PC-9 (cell line): ENCODE measurements at regions not wholly inside any gene's neighbourhood (a gene's known extent, or its start where the extent isn't known, plus 50 kb on each side); places are given as distances from the start of the nearest gene placed in this dataset.

Experiments used
- BruUV-seq: library from RNA; stranded (reverse); fragments of 400-500 nt; replicated peaks from 2 replicates; lab custom pipeline; 2021; lab: Mats Ljungman, UMichigan
- CTCF ChIA-PET: fragments of 300-600 bp; sonication (Branson Sonifier 250); formaldehyde crosslinking; loops from one replicate; lab custom pipeline; 2022; ENCODE audit warnings: antibody characterized with exemption; lab: Charles Lee
- POLR2A ChIA-PET: fragments of 300-600 bp; sonication (Branson Sonifier 250); formaldehyde crosslinking; loops from one replicate; lab custom pipeline; 2022; ENCODE audit warnings: antibody characterized with exemption; ENCODE audit not compliant: unreplicated experiment; lab: Charles Lee
- DNase-seq, 2 experiments: peaks; one replicate each; pipeline versions ENCODE4 v3.0.0 to v3.0.0-alpha.2; 2015 to 2022; ENCODE audit warnings: mixed read lengths in 1 of 2
- H2AFZ ChIP-seq: fragments of 200-600 bp; sonication (generic); 2 replicates; pipeline ENCODE4 v1.8.1; 2017; ENCODE audit warnings: antibody characterized with exemption
- H3F3A ChIP-seq: fragments of 200-600 bp; sonication (generic); 2 replicates; pipeline ENCODE4 v1.8.1; 2017; ENCODE audit warnings: antibody characterized with exemption, mild to moderate bottlenecking, low read depth; ENCODE audit not compliant: insufficient read depth
- H3K27ac ChIP-seq: fragments of 200-600 bp; sonication (generic); 2 replicates; pipeline ENCODE4 v1.6.1; 2016; ENCODE audit warnings: mixed run types
- H3K27me3 ChIP-seq: fragments of 200-600 bp; sonication (generic); 2 replicates; pipeline ENCODE4 v1.6.1; 2016; ENCODE audit warnings: low read depth, mixed run types; ENCODE audit not compliant: insufficient read depth
- H3K36me3 ChIP-seq: fragments of 200-600 bp; sonication (generic); 2 replicates; pipeline ENCODE4 v1.6.1; 2016; ENCODE audit warnings: low read depth, mixed run types
- H3K4me1 ChIP-seq: fragments of 200-600 bp; sonication (generic); replicated peaks from 2 replicates; pipeline ENCODE4 v1.6.1; 2016; ENCODE audit warnings: mixed run types; ENCODE audit not compliant: insufficient read depth
- H3K4me2 ChIP-seq: fragments of 200-600 bp; sonication (generic); 2 replicates; pipeline ENCODE4 v1.6.1; 2017; ENCODE audit warnings: mixed run types
- H3K4me3 ChIP-seq: fragments of 200-600 bp; sonication (generic); 2 replicates; pipeline ENCODE4 v1.6.1; 2016; ENCODE audit warnings: mixed run types
- H3K79me2 ChIP-seq: fragments of 200-600 bp; sonication (generic); 2 replicates; pipeline ENCODE4 v1.6.1; 2017; ENCODE audit warnings: low read depth, mixed run types
- H3K9me2 ChIP-seq: fragments of 200-600 bp; sonication (generic); 2 replicates; pipeline ENCODE4 v1.8.1; 2017; ENCODE audit warnings: mild to moderate bottlenecking; ENCODE audit not compliant: insufficient read depth
- H3K9me3 ChIP-seq: fragments of 200-600 bp; sonication (generic); 2 replicates; pipeline ENCODE4 v1.8.1; 2016; ENCODE audit warnings: low read depth; ENCODE audit not compliant: insufficient read depth
- H4K20me1 ChIP-seq: fragments of 200-600 bp; sonication (generic); 2 replicates; pipeline ENCODE4 v1.8.1; 2017; ENCODE audit not compliant: insufficient read depth
- EZH2 ChIP-seq: fragments of 200-600 bp; sonication (generic); IDR thresholded peaks from 2 replicates; pipeline ENCODE4 v1.8.0; 2017; ENCODE audit warnings: antibody characterized with exemption, low read depth
- intact Hi-C: fragments of 100-400 bp; cut with micrococcal nuclease; formaldehyde crosslinking; loops from one replicate; pipeline ENCODE4 v1.10.0; 2022; ENCODE audit not compliant: unreplicated experiment
- TF ChIP-seq, protein P1 (sequence below): fragments of 200-600 bp; sonication (generic); conservative IDR thresholded peaks from 2 replicates; pipeline ENCODE4 v1.6.1; 2017; ENCODE audit warnings: mixed run types, antibody characterized with exemption, mild to moderate bottlenecking, moderate library complexity

DNA sequence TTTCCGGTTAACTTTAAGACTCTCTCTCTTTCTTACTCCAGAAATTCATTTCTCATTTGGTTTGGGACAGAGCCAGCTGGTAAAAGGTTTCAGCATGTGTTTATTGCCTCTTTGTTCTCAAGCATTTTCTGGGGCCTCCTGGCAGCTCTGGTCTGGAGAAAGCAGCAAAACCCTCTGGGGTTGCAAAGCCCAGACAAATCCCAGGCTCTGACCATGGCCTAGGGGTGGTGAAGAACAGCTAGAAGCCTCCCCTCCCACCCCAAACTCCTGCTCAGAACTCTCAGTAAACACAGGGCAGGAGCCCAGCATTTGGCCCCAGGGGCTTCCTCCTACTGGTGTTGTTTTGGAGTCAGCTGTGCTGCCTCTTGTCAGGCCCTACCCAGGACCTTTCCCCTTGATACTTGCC is 124.2 kb upstream of the SERP2 start:
- Histone ChIP-seq H3K27me3 (no peaks in the 10 kb centered on the region), H3K9me2 (no peaks in the 10 kb centered on the region), H3K4me3 (no peak overlapping the region), H3K36me3 (no peaks in the 10 kb centered on the region), H3K4me2 (peak overlapping the region; percentile 54), H4K20me1 (no peaks in the 10 kb centered on the region), H3K79me2 (no peaks in the 10 kb centered on the region), H3K27ac (peak overlapping the region; percentile 51), H3F3A (no peaks in the 10 kb centered on the region), H3K9me3 (no peaks in the 10 kb centered on the region), H3K4me1 (peaks cover 15% of the 10 kb centered on the region), H2AFZ (0 out of 2 replicates have a peak overlapping the region, but pooled peaks have one; percentile 55)
- intact Hi-C loops = loop anchor here (10.0 kb wide), 1 partner anchor 725 kb away; no protein-coding TSS in a partner anchor
- TF ChIP-seq EZH2 = no peak
- TF ChIP-seq, protein P1, sequence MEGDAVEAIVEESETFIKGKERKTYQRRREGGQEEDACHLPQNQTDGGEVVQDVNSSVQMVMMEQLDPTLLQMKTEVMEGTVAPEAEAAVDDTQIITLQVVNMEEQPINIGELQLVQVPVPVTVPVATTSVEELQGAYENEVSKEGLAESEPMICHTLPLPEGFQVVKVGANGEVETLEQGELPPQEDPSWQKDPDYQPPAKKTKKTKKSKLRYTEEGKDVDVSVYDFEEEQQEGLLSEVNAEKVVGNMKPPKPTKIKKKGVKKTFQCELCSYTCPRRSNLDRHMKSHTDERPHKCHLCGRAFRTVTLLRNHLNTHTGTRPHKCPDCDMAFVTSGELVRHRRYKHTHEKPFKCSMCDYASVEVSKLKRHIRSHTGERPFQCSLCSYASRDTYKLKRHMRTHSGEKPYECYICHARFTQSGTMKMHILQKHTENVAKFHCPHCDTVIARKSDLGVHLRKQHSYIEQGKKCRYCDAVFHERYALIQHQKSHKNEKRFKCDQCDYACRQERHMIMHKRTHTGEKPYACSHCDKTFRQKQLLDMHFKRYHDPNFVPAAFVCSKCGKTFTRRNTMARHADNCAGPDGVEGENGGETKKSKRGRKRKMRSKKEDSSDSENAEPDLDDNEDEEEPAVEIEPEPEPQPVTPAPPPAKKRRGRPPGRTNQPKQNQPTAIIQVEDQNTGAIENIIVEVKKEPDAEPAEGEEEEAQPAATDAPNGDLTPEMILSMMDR = no peak
- peak in 1 of 2 experiments; percentile 54 for DNase-seq
- no TSS peak for BruUV-seq
- CTCF ChIA-PET = no interaction called here
- POLR2A ChIA-PET = interaction anchor here (0.7 to 0.8 kb wide), 2 partner anchors 154 to 187 kb away, joined by 4 to 9 read pairs; no protein-coding TSS in a partner anchor

GRCh38 chr13:44252938-44253337 is 120.7 kb upstream of the SERP2 start:
- H3K27ac ChIP-seq = no peak overlapping the region
- intact Hi-C loops = no loop called here
- TF ChIP-seq EZH2 = no peak
- TF ChIP-seq, protein P1 = no peak
- H3K27me3 ChIP-seq = no peaks in the 10 kb centered on the region
- no peak overlapping the region for H3K4me2 ChIP-seq
- no peak for DNase-seq
- no peaks in the 10 kb centered on the region for H4K20me1 ChIP-seq
- no peaks in the 10 kb centered on the region for H3K79me2 ChIP-seq
- no peaks in the 10 kb centered on the region for H3K36me3 ChIP-seq
- peaks cover 15% of the 10 kb centered on the region for H3K4me1 ChIP-seq
- no peak overlapping the region for H2AFZ ChIP-seq
- no peak overlapping the region for H3K4me3 ChIP-seq
- no TSS peak for BruUV-seq
- ChIA-PET POLR2A (no interaction called here), CTCF (no interaction called here)
- no peaks in the 10 kb centered on the region for H3K9me3 ChIP-seq
- H3K9me2 ChIP-seq = no peaks in the 10 kb centered on the region
- no peaks in the 10 kb centered on the region for H3F3A ChIP-seq

- intact Hi-C loops = no loop called here
- Histone ChIP-seq H3K4me2 (no peak overlapping the region), H3K27me3 (no peaks in the 10 kb centered on the region), H3K4me3 (no peak overlapping the region), H3K27ac (no peak overlapping the region), H4K20me1 (no peaks in the 10 kb centered on the region), H3K4me1 (0 out of 2 replicates have a peak, but pooled peaks cover 4% of the 10 kb centered on the region), H3F3A (no peaks in the 10 kb centered on the region), H3K79me2 (no peaks in the 10 kb centered on the region), H3K9me3 (no peaks in the 10 kb centered on the region), H3K36me3 (no peaks in the 10 kb centered on the region), H3K9me2 (no peaks in the 10 kb centered on the region), H2AFZ (no peak overlapping the region)
- POLR2A ChIA-PET = no interaction called here
- TF ChIP-seq, protein P1 = no peak
- TF ChIP-seq EZH2 = no peak
- DNase-seq = no peak
- CTCF ChIA-PET = no interaction called here
- BruUV-seq = no TSS peak
Observed at GRCh38 chr13:44255771-44256364, 117.8 kb upstream of the SERP2 start.
